KMS-11 (cell line): ENCODE measurements at regions not wholly inside any gene's neighbourhood (a gene's known extent, or its start where the extent isn't known, plus 50 kb on each side); places are given as distances from the start of the nearest gene placed in this dataset.
"Not testable (repeated sequence)": the region's sequence is repeated elsewhere in the genome, so short reads cannot be mapped to it uniquely, and the experiment has no call there.

Source experiments
- H2AFZ ChIP-seq: fragments of 200-600 bp; sonication (generic); 2 replicates; pipeline ENCODE4 v1.6.1; 2016; ENCODE audit warnings: antibody characterized with exemption, mixed run types, low read depth
- H3K27ac ChIP-seq: fragments of 200-600 bp; sonication (generic); 2 replicates; pipeline ENCODE4 v1.6.1; 2016; ENCODE audit warnings: mild to moderate bottlenecking, mixed run types
- H3K27me3 ChIP-seq: fragments of 200-600 bp; sonication (generic); 2 replicates; pipeline ENCODE4 v1.6.1; 2017; ENCODE audit warnings: mild to moderate bottlenecking, low read depth, mixed run types, moderate library complexity; ENCODE audit not compliant: insufficient read depth
- H3K36me3 ChIP-seq: fragments of 200-600 bp; sonication (generic); 2 replicates; pipeline ENCODE4 v1.6.1; 2017; ENCODE audit warnings: mild to moderate bottlenecking, mixed run types; ENCODE audit not compliant: insufficient read depth
- H3K4me1 ChIP-seq: fragments of 200-600 bp; sonication (generic); 2 replicates; pipeline ENCODE4 v1.6.1; 2016; ENCODE audit warnings: mild to moderate bottlenecking, low read depth, mixed run types; ENCODE audit not compliant: poor library complexity, severe bottlenecking
- H3K4me2 ChIP-seq: fragments of 200-600 bp; sonication (generic); 2 replicates; pipeline ENCODE4 v1.7.0; 2016; ENCODE audit warnings: mild to moderate bottlenecking, mixed run types
- H3K4me3 ChIP-seq: fragments of 200-600 bp; sonication (generic); IDR thresholded peaks from 2 replicates; pipeline ENCODE4 v1.6.1; 2017; ENCODE audit warnings: low read depth, low read length, mixed read lengths; ENCODE audit not compliant: insufficient read depth
- H3K79me2 ChIP-seq: fragments of 200-600 bp; sonication (generic); 2 replicates; pipeline ENCODE4 v1.6.1; 2016; ENCODE audit warnings: low read depth, mixed run types; ENCODE audit not compliant: insufficient read depth
- H3K9ac ChIP-seq: fragments of 200-600 bp; sonication (generic); 2 replicates; pipeline ENCODE4 v1.6.1; 2016; ENCODE audit warnings: mild to moderate bottlenecking, mixed run types
- H4K20me1 ChIP-seq: fragments of 200-600 bp; sonication (generic); 2 replicates; pipeline ENCODE4 v1.6.1; 2016; ENCODE audit warnings: mild to moderate bottlenecking, mixed run types; ENCODE audit not compliant: insufficient read depth
- TF ChIP-seq, protein P1 (sequence below): fragments of 200-600 bp; sonication (generic); conservative IDR thresholded peaks from 2 replicates; pipeline ENCODE4 v1.6.1; 2017; ENCODE audit warnings: low read depth, mild to moderate bottlenecking, antibody characterized with exemption, low read length, moderate library complexity, mixed read lengths

DNA sequence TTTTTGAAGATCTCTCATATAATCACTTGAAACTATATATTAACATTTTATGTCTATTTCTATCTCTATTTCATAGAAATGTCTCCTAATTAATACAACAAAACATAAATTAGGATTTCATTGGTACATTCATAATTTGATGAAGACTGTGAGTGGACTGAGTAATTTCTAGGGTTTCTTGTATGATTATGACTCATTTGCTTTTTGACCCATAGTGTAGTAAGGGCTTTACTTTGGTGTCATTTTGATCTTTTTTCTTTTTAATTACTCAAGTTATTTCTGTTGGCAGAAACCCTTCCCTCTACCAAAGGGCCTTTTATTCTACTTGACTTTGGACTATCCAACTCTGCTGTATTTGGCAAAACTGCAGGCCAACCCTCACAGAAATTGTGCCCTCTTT, 207.9 kb upstream of the MAGEB16 start:
- H4K20me1 ChIP-seq, result no peaks in the 10 kb centered on the region
- TF ChIP-seq, protein P1, sequence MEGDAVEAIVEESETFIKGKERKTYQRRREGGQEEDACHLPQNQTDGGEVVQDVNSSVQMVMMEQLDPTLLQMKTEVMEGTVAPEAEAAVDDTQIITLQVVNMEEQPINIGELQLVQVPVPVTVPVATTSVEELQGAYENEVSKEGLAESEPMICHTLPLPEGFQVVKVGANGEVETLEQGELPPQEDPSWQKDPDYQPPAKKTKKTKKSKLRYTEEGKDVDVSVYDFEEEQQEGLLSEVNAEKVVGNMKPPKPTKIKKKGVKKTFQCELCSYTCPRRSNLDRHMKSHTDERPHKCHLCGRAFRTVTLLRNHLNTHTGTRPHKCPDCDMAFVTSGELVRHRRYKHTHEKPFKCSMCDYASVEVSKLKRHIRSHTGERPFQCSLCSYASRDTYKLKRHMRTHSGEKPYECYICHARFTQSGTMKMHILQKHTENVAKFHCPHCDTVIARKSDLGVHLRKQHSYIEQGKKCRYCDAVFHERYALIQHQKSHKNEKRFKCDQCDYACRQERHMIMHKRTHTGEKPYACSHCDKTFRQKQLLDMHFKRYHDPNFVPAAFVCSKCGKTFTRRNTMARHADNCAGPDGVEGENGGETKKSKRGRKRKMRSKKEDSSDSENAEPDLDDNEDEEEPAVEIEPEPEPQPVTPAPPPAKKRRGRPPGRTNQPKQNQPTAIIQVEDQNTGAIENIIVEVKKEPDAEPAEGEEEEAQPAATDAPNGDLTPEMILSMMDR, result no peak
- no peak overlapping the region for H3K27ac ChIP-seq

GRCh38 chrX:35611562-35611961, 186.6 kb upstream of the MAGEB16 start:
- not testable (repeated sequence) for H2AFZ ChIP-seq, H3K4me2 ChIP-seq

More for the DNA sequence above, 207.9 kb upstream of the MAGEB16 start:
- Histone ChIP-seq H2AFZ (no peak overlapping the region), H3K27me3 (no peaks in the 10 kb centered on the region), H3K4me2 (no peak overlapping the region), H3K36me3 (no peaks in the 10 kb centered on the region), H3K9ac (no peak overlapping the region), H3K4me1 (no peaks in the 10 kb centered on the region), H3K4me3 (no peak overlapping the region), H3K79me2 (no peaks in the 10 kb centered on the region)

DNA sequence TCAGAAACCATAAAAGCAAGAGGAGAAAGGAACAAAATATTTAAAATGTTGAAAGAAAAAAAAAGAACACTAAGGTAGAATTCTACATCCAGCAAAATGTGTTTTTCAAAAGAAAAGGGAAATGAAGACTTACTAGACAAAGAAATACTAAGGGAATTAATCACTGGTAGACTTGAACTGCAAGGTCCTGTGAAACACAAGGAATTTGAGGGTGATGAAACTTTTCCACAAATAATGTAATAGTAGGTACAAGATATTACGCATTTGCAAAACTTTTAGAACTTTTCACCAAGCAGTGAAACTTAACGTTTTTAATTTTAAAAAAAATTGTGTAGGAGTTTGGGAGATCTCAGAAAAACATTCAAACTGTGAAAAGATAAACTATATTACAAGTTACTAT, 180.3 kb upstream of the MAGEB16 start:
- Histone ChIP-seq H3K4me2 (no peak overlapping the region), H3K27ac (no peak overlapping the region), H3K36me3 (no peaks in the 10 kb centered on the region), H3K4me3 (no peak overlapping the region), H3K4me1 (no peaks in the 10 kb centered on the region), H2AFZ (no peak overlapping the region), H3K27me3 (no peaks in the 10 kb centered on the region), H4K20me1 (no peaks in the 10 kb centered on the region), H3K79me2 (no peaks in the 10 kb centered on the region), H3K9ac (no peak overlapping the region)
- TF ChIP-seq, protein P1, result no peak

More at GRCh38 chrX:35611562-35611961, 186.6 kb upstream of the MAGEB16 start:
- not testable (repeated sequence) for H3K4me3 ChIP-seq, H3K9ac ChIP-seq, H3K27ac ChIP-seq, H3K4me1 ChIP-seq, H3K79me2 ChIP-seq, H4K20me1 ChIP-seq, H3K27me3 ChIP-seq, H3K36me3 ChIP-seq

DNA sequence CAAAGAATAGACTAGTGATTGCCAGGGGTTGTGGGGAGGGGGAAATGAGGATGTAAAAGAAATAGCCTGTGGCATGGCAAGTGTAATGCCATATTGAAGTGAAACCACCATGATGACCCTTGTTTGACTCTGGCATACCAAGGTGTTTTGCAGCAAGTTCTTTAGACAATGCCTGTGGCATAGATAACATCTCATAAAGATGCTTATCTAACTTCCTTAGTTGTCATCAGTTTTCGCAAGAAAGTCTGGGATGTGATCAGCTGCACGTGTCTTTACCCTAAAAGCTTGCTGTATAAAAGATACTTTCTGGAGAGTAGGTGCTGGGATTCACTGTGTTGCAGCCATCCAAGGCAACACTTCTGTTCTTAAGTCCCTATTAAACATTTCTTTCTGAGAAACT, 176.1 kb upstream of the MAGEB16 start:
- Histone ChIP-seq H3K4me3 (no peak overlapping the region), H3K79me2 (no peaks in the 10 kb centered on the region), H3K9ac (no peak overlapping the region), H4K20me1 (no peaks in the 10 kb centered on the region), H3K36me3 (no peaks in the 10 kb centered on the region), H2AFZ (no peak overlapping the region), H3K4me1 (no peaks in the 10 kb centered on the region), H3K4me2 (no peak overlapping the region), H3K27ac (no peak overlapping the region), H3K27me3 (no peaks in the 10 kb centered on the region)
- TF ChIP-seq, protein P1, result no peak

DNA sequence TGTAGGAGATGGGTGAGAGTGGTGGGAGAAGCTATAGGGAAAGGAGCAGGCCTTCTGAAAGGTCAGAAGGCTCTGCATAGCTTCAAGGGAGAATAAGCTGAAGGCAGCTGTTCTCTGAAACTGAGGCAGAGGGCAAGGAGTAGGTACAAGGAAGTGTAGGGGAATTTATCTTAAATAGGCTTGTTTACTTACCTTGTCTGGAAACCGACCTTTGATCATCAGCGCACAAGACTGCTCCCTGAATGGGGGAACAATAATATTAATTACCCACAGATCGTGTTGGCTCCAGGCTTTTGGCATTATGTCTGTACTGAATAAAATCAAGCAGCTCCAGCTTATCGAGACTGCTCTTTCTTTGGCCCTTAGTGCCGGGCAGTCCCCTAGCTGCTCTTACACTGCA, 175.5 kb upstream of the MAGEB16 start:
- Histone ChIP-seq H3K36me3 (no peaks in the 10 kb centered on the region), H3K4me3 (no peak overlapping the region), H3K27ac (no peak overlapping the region), H3K4me2 (no peak overlapping the region), H3K27me3 (no peaks in the 10 kb centered on the region), H3K4me1 (no peaks in the 10 kb centered on the region), H3K9ac (no peak overlapping the region), H4K20me1 (no peaks in the 10 kb centered on the region), H2AFZ (no peak overlapping the region), H3K79me2 (no peaks in the 10 kb centered on the region)
- TF ChIP-seq, protein P1, result no peak
